GM10266 (cell line): ENCODE measurements at regions not wholly inside any gene's neighbourhood (a gene's known extent, or its start where the extent isn't known, plus 50 kb on each side); places are given as distances from the start of the nearest gene placed in this dataset.

ENCODE experiments used
- DNase-seq: peaks from one replicate; pipeline ENCODE4 v3.0.0; 2012; ENCODE audit errors: extremely low spot score
- TF ChIP-seq, protein P1 (sequence below): IDR thresholded peaks from 2 replicates; pipeline ENCODE4 v1.5.1; 2012; ENCODE audit warnings: mild to moderate bottlenecking, low read depth; ENCODE audit not compliant: control insufficient read depth, insufficient read depth; ENCODE audit errors: missing control alignments

DNA sequence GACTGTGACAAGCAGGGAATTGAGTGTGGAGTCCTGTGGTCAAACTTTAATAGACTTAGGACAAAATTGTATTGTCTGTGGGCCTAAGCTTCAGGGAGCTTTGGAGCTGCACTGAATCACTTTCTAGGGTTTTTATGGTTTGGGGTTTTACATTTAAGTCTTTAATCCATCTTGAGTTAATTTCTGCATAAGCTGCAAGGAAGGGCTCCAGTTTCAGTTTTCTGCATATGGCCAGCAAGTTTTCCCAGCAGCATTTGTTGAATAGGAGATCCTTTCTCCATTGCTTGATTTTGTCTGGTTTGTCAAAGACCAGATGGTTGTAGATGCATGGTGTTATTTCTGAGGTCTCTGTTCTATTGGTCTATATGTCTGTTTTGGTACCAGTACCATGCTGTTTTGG lies 113.4 kb upstream of the NXT1 start:
- DNase-seq = no peak
- TF ChIP-seq, protein P1, sequence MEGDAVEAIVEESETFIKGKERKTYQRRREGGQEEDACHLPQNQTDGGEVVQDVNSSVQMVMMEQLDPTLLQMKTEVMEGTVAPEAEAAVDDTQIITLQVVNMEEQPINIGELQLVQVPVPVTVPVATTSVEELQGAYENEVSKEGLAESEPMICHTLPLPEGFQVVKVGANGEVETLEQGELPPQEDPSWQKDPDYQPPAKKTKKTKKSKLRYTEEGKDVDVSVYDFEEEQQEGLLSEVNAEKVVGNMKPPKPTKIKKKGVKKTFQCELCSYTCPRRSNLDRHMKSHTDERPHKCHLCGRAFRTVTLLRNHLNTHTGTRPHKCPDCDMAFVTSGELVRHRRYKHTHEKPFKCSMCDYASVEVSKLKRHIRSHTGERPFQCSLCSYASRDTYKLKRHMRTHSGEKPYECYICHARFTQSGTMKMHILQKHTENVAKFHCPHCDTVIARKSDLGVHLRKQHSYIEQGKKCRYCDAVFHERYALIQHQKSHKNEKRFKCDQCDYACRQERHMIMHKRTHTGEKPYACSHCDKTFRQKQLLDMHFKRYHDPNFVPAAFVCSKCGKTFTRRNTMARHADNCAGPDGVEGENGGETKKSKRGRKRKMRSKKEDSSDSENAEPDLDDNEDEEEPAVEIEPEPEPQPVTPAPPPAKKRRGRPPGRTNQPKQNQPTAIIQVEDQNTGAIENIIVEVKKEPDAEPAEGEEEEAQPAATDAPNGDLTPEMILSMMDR = no peak

DNA sequence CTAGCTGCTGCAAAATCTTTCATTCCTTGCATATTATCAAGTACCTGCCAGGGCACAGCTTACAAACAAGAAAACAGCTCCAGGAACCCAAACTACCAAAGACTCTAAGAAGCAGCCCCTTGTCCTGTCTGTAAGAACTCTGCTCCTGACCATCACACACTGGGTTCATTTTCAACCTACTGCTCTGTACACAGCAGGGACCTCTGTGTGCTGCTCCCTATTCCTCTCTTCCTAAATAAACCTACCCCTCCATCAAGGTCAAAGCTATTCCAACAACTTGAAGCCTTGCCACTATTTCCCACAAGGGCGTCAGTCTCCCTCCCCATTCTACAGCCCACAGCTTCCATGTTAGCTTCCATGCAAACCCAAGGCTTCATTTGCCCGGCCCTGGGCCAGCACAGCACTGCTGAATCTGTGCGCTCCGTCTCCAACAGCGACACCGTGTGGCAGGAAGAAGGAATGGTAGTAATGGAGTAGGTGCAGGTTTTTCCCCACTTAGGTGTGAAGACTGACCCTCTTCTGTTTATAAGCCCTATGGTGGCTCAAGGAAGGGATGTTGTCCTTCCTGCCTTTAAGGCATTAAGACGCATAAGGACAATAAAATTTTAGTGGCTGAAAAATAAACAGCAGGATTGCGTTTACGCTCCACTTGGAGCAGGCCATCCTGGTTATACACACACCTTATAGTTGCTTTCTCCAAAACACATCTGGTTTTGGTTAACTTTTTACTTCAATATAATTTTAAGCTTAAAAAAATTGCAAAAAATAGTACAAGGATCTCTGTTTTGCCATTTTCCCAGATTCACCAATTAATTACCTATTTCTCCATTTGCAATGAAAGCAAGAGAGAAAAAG lies 115.2 kb upstream of the NXT1 start:
- DNase-seq = peak; percentile 53

DNA sequence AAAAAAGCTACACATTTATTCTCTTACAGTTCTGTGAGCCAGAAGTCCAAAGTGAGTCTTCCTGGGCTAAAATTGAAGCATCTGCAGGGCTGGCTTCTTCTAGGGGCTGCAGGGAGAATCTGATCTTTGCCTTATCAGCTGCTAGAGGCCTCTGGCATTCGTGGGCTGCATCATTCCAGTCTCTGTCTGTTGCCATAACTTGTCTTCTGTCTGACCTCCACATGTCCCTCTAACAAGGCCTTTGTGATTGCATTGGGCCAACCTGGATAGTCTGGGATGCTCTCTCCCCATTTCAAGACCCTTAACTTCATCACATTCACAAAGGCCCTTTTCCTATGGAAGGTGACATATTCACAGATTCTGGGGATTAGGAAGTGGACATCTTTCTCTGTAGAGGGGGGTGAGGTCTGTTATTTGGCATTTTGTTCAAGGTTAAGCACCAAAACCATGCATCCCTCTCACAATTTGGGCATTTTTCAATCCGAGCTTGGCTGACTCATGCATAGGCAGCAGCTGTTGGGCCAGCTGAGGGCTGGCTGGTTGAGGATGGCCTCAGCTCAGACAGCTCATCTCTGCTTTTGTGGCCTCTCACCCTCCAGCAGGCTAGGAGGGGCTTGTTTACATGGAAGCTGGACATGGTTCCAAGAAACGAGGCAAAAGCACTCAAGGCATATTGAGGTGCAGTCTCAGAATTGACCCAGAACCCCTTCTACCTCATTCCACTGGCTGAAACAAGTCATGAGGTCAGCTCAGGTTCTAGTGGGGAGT lies 116.1 kb upstream of the NXT1 start:
- DNase-seq = no peak
- TF ChIP-seq, protein P1 = no peak

More for the DNA sequence above, 115.2 kb upstream of the NXT1 start:
- TF ChIP-seq, protein P1 = peak; percentile 67

DNA sequence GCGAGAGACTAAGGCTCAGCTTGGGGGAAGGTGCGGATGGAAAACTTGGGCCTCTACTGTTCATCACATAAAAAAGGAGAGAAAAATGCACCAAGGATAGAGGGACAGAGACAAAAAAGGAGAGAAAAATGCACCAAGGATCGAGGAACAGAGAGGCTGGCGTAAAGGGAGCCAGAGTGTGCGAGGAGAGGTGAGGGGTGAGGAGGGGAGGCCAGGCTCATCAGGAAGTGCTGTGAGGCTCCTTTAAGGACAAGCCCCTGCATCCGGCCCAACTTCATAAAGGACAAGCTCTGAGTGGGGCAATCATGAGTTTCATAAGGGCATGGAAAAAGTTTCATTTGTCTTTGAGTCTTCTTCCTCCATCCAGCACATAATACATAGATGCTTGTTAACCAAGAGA lies 117.2 kb upstream of the NXT1 start:
- TF ChIP-seq, protein P1 = no peak
- DNase-seq = no peak

DNA sequence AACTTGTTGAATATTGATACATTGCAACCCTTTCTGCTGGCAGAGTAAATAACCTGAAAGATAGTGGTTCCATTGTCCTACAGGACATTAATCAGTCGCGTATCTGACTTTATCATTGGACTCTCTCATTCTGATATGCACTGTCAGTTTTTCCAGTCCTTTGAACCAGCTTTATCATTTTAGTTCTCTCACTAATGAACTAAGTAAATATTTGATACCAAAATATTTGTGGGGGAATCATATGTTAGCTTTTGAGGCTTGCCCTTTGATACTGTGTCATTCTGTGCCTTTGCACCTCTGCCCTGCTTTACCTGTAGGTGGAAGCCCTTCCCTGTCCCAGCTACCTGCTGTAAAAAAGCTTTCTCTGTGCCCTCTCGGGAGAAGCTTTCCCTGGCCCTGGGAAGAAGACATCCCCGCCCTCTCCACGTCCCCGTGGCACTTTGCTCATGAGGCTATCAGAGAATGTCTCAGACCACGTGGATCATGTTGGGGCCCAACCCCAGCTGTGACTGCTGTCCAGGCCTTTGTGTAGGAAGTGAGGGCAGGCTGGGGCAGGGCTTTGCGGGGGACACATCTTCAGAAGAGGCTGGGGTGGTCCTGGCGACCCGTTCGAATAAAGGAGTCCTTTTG lies 117.8 kb upstream of the NXT1 start:
- DNase-seq = no peak
- TF ChIP-seq, protein P1 = no peak

DNA sequence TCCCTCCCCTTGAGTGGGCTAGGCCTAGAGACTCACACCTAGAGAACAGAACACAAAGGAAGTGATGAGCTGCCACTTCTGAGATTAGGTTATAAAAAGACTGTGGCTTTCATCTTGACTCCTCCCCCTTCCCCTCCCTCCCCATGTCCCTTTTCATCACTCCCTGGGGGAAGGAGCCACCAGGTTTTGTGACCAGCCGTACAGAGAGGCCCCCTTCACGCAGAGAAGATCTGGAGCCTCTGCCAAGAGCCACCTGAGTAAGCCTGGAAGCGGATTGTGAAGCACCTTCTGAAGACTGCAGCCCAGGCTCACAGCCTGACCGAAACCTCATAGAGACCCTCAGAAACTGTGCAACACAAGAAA lies 118.4 kb upstream of the NXT1 start:
- TF ChIP-seq, protein P1 = no peak
- DNase-seq = no peak
